DND-41 (cell line): ENCODE measurements at regions not wholly inside any gene's neighbourhood (a gene's known extent, or its start where the extent isn't known, plus 50 kb on each side); places are given as distances from the start of the nearest gene placed in this dataset.

ENCODE experiments used
- EZH2 ChIP-seq: IDR thresholded peaks from 3 replicates; pipeline ENCODE4 v1.6.1; 2012; ENCODE audit warnings: borderline replicate concordance, low read depth, mild to moderate bottlenecking, moderate library complexity, low read length, inconsistent platforms; ENCODE audit not compliant: severe bottlenecking
- TF ChIP-seq, protein P1 (sequence below): IDR thresholded peaks from 2 replicates; pipeline ENCODE4 v1.5.1; 2012; ENCODE audit warnings: borderline replicate concordance, low read length, moderate library complexity, mild to moderate bottlenecking; ENCODE audit not compliant: poor library complexity, severe bottlenecking; ENCODE audit errors: extremely low read depth

DNA sequence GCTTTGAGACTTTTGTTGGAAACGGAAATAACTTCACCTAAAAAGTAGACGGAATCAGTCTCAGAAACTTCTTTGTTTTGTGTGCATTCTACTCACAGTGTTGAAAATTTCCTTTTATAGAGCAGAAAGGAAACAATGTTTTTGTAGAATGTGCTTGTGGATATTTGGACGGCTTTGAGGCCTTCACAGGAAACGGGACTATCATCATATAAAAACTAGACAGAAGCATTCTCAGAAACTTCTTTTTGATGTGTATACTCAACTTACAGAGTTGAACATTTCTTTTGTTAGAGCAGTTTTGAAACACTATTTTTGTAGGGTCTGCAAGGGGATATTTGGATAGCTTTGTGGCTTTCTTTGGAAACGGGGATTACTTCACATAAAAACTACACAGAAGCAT lies 627.5 kb upstream of the ZNF337 start:
- TF ChIP-seq, protein P1, sequence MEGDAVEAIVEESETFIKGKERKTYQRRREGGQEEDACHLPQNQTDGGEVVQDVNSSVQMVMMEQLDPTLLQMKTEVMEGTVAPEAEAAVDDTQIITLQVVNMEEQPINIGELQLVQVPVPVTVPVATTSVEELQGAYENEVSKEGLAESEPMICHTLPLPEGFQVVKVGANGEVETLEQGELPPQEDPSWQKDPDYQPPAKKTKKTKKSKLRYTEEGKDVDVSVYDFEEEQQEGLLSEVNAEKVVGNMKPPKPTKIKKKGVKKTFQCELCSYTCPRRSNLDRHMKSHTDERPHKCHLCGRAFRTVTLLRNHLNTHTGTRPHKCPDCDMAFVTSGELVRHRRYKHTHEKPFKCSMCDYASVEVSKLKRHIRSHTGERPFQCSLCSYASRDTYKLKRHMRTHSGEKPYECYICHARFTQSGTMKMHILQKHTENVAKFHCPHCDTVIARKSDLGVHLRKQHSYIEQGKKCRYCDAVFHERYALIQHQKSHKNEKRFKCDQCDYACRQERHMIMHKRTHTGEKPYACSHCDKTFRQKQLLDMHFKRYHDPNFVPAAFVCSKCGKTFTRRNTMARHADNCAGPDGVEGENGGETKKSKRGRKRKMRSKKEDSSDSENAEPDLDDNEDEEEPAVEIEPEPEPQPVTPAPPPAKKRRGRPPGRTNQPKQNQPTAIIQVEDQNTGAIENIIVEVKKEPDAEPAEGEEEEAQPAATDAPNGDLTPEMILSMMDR, result no peak
- TF ChIP-seq EZH2, result no peak
